Ovary (tissue), 7 donors: ENCODE measurements at regions not wholly inside any gene's neighbourhood (a gene's known extent, or its start where the extent isn't known, plus 50 kb on each side); places are given as distances from the start of the nearest gene placed in this dataset.

ENCODE experiments used
- DNase-seq, 5 donors: peaks; one replicate each; pipeline ENCODE4 v3.0.0-alpha.2; 2019 to 2020
- H3K27ac ChIP-seq, 2 donors: fragments of 200-600 bp; one replicate each; pipeline versions ENCODE4 v1.5.1 to v1.8.0; 2019 to 2022
- H3K27me3 ChIP-seq: fragments of 200-600 bp; one replicate; pipeline ENCODE4 v1.8.0; 2022
- H3K36me3 ChIP-seq: fragments of 200-600 bp; sonication (generic); one replicate; pipeline ENCODE4 v1.5.1; 2019
- H3K4me1 ChIP-seq: one replicate; pipeline ENCODE4 v1.8.1; 2013; ENCODE audit warnings: mild to moderate bottlenecking, moderate library complexity; ENCODE audit not compliant: insufficient read depth
- H3K4me3 ChIP-seq: fragments of 200-600 bp; sonication (generic); one replicate; pipeline ENCODE4 v1.5.1; 2017
- H3K9me3 ChIP-seq, 2 donors: fragments of 200-600 bp in 1 of 2; sonication (generic) in 1 of 2; one replicate each; pipeline versions ENCODE4 v1.5.1 to v1.8.1; 2013 to 2019; ENCODE audit warnings: mild to moderate bottlenecking in 1 of 2, moderate library complexity in 1 of 2
- CTCF ChIP-seq, 3 donors: fragments of 450-650 bp in 2 of 3; fragments of 200-600 bp in 1 of 3; IDR thresholded peaks; one replicate each; pipeline versions ENCODE4 v1.5.1 to v1.8.0; 2016 to 2022; ENCODE audit warnings: antibody characterized with exemption in 3 of 3, mild to moderate bottlenecking in 1 of 3
- EP300 ChIP-seq: sonication (generic); formaldehyde crosslinking; IDR thresholded peaks from one replicate; pipeline ENCODE4 v1.6.1; 2017; ENCODE audit warnings: antibody characterized with exemption
- POLR2A ChIP-seq: fragments of 450-650 bp; IDR thresholded peaks from one replicate; pipeline ENCODE4 v1.6.1; 2017; ENCODE audit warnings: antibody characterized with exemption, mild to moderate bottlenecking, moderate library complexity
- WGBS, 3 donors: extraction: QIAGEN DNeasy Blood & Tissue Kit in 1 of 3; methylation state at CpG; one replicate each; pipeline versions ENCODE4 v1.1.5 to v1.1.7; 2013 to 2017; 5-methylcytosine and 5-hydroxymethylcytosine counted together
- intact Hi-C, 4 donors: fragments of 100-400 bp; cut with DNase I; formaldehyde crosslinking; loops; one replicate each; pipeline versions ENCODE4 v1.11.0 to v1.15.1; 2022 to 2023
- donor health status: DM: no; HTN: no; CAD: no; lungs with moderate emphysema.
- donor health status: DM: no; HTN: no; CAD: no.
- donor health status: Bipolar disorder and iron deficiency.
- donor health status: DM: no; HTN: no; CAD: no.
- donor health status: DM: yes; HTN: yes; CAD: no.

- TF ChIP-seq CTCF (IDR thresholded peaks at IDR 0.05): no peak
- no peak for TF ChIP-seq POLR2A
- no peak for TF ChIP-seq EP300
- Histone ChIP-seq H3K9me3 (no peaks in the 10 kb centered on the region), H3K4me3 (no peak overlapping the region), H3K27ac (no peak overlapping the region), H3K36me3 (no peaks in the 10 kb centered on the region), H3K4me1 (peaks cover 8% of the 10 kb centered on the region), H3K27me3 (no peaks in the 10 kb centered on the region)
- WGBS, 3 donors: 49 to 66% (median 51%) methylated on average over 10 of the region's 10 CpGs
- DNase-seq: peak in 1 of 5 donors; percentile 45
- intact Hi-C loops: no loop called here
Measured at GRCh38 chr22:35475545-35475944, 65.1 kb upstream of the RASD2 start.

GRCh38 chr22:35476341-35476740, 64.3 kb upstream of the RASD2 start:
- Histone ChIP-seq H3K4me1 (peaks cover 8% of the 10 kb centered on the region), H3K27ac (no peak overlapping the region), H3K9me3 (no peaks in the 10 kb centered on the region), H3K36me3 (no peaks in the 10 kb centered on the region), H3K4me3 (no peak overlapping the region), H3K27me3 (no peaks in the 10 kb centered on the region)
- WGBS, 3 donors: 84 to 88% (median 87%) methylated on average over 11 of the region's 11 CpGs
- intact Hi-C loops: no loop called here
- DNase-seq: no peak
- TF ChIP-seq CTCF (IDR thresholded peaks at IDR 0.05) (no peak), POLR2A (no peak), EP300 (no peak)

GRCh38 chr22:35477911-35478582, 62.6 kb upstream of the RASD2 start:
- Histone ChIP-seq H3K9me3 (no peaks in the 10 kb centered on the region), H3K27me3 (no peaks in the 10 kb centered on the region), H3K4me3 (no peak overlapping the region), H3K4me1 (peaks cover 8% of the 10 kb centered on the region), H3K36me3 (no peaks in the 10 kb centered on the region), H3K27ac (no peak overlapping the region)
- intact Hi-C loops: no loop called here
- WGBS, 3 donors: 12 to 20% (median 13%) methylated on average over 11 of the region's 11 CpGs
- DNase-seq: peak; percentile 54 to 68 (median 67)
- TF ChIP-seq POLR2A (no peak), EP300 (no peak), CTCF (IDR thresholded peaks at IDR 0.05) (no peak)

GRCh38 chr22:35478633-35479107, 62.0 kb upstream of the RASD2 start:
- H3K36me3 ChIP-seq: no peaks in the 10 kb centered on the region
- intact Hi-C loops: no loop called here

More at GRCh38 chr22:35478633-35479107, 62.0 kb upstream of the RASD2 start:
- DNase-seq: no peak
- H3K27me3 ChIP-seq: no peaks in the 10 kb centered on the region
- TF ChIP-seq EP300: no peak
- TF ChIP-seq POLR2A: no peak
- no peak for TF ChIP-seq CTCF (IDR thresholded peaks at IDR 0.05)
- no peak overlapping the region for H3K27ac ChIP-seq
- WGBS, 3 donors: 78 to 86% (median 83%) methylated on average over 9 of the region's 9 CpGs
- H3K9me3 ChIP-seq: no peaks in the 10 kb centered on the region
- H3K4me3 ChIP-seq: no peak overlapping the region
- peaks cover 8% of the 10 kb centered on the region for H3K4me1 ChIP-seq
